IgD-negative memory B cell (primary cell): ENCODE measurements at regions not wholly inside any gene's neighbourhood (a gene's known extent, or its start where the extent isn't known, plus 50 kb on each side); places are given as distances from the start of the nearest gene placed in this dataset.
"Not testable (repeated sequence)": the region's sequence is repeated elsewhere in the genome, so short reads cannot be mapped to it uniquely, and the experiment has no call there.

Experiments used
- H3K27ac Mint-ChIP-seq, 3 donors: one replicate each; pipeline ENCODE4 v1.8.0; 2020 to 2022; ENCODE audit warnings: mild to moderate bottlenecking in 3 of 3, mixed read lengths in 3 of 3, moderate library complexity in 1 of 3
- H3K27me3 Mint-ChIP-seq: one replicate; pipeline ENCODE4 v1.8.0; 2021; ENCODE audit warnings: mixed read lengths
- H3K36me3 Mint-ChIP-seq: one replicate; pipeline ENCODE4 v1.8.0; 2020; ENCODE audit warnings: mild to moderate bottlenecking, mixed read lengths
- H3K4me1 Mint-ChIP-seq, 3 donors: one replicate each; pipeline ENCODE4 v1.8.0; 2020 to 2022; ENCODE audit warnings: mixed read lengths in 3 of 3, mild to moderate bottlenecking in 1 of 3
- H3K4me3 Mint-ChIP-seq, 4 donors: one replicate each; pipeline ENCODE4 v1.8.0; 2020 to 2022; ENCODE audit warnings: mild to moderate bottlenecking in 4 of 4, mixed read lengths in 4 of 4, moderate library complexity in 3 of 4
- H3K9me3 Mint-ChIP-seq, 3 donors: one replicate each; pipeline ENCODE4 v1.8.0; 2020 to 2021; ENCODE audit warnings: mixed read lengths in 3 of 3, mild to moderate bottlenecking in 1 of 3

DNA sequence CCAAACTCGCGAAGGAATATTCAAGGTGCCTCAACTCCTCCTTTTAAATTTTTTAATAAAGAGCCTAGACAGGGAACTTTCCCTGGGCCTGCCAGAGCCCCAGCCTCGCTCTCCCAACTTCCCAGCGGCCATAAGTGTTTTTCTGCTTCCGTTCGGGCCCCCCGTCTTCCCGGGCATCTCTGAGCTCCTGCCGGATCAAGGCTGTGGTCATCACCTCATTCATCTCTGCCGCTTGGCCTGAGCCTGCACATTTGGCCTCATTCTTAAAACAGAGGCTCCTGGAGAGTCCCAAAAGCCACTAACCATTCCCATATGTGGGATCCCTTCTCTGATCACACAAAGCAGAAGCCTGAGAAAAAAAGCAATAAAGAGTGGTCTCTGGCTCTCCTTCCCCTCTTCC, 969.1 kb upstream of the DEFB115 start:
- peak overlapping the region in 1 of 3 donors; percentile 94 for H3K27ac Mint-ChIP-seq
- H3K4me3 Mint-ChIP-seq: peak overlapping the region in 2 of 4 donors; percentile 34 to 54
- H3K4me1 Mint-ChIP-seq: peaks cover 0 to 15% (median 10%) of the 10 kb centered on the region in 3 donors
- peaks cover 2 to 8% (median 2%) of the 10 kb centered on the region in 3 donors for H3K9me3 Mint-ChIP-seq
- no peaks in the 10 kb centered on the region for H3K36me3 Mint-ChIP-seq
- no peaks in the 10 kb centered on the region for H3K27me3 Mint-ChIP-seq

GRCh38 chr20:30289049-30289448, 968.4 kb upstream of the DEFB115 start:
- not testable (repeated sequence) for H3K9me3 Mint-ChIP-seq, H3K27me3 Mint-ChIP-seq, H3K36me3 Mint-ChIP-seq
- Mint-ChIP-seq H3K4me3 (peak overlapping the region in 3 of 4 donors; percentile 88 to 94 (median 93)), H3K27ac (peak overlapping the region in 2 of 3 donors; percentile 44 to 94), H3K4me1 (peaks cover 0 to 15% (median 6%) of the 10 kb centered on the region in 3 donors)

- H3K9me3 Mint-ChIP-seq, H3K27me3 Mint-ChIP-seq, H3K36me3 Mint-ChIP-seq: not testable (repeated sequence)
- Mint-ChIP-seq H3K4me3 (peak overlapping the region; percentile 25 to 94 (median 90)), H3K4me1 (peaks cover 0 to 15% (median 6%) of the 10 kb centered on the region in 3 donors), H3K27ac (peak overlapping the region in 2 of 3 donors; percentile 44 to 94)
Observed at GRCh38 chr20:30289711-30290141, 967.7 kb upstream of the DEFB115 start.

- H3K36me3 Mint-ChIP-seq, H3K27me3 Mint-ChIP-seq: not testable (repeated sequence)
- Mint-ChIP-seq H3K9me3 (peaks cover 2 to 12% (median 2%) of the 10 kb centered on the region in 3 donors), H3K4me1 (peaks cover 0 to 15% (median 6%) of the 10 kb centered on the region in 3 donors), H3K27ac (peak overlapping the region in 2 of 3 donors; percentile 44 to 94), H3K4me3 (peak overlapping the region in 3 of 4 donors; percentile 88 to 94 (median 93))
Observed at GRCh38 chr20:30290361-30291063, 967.0 kb upstream of the DEFB115 start.

DNA sequence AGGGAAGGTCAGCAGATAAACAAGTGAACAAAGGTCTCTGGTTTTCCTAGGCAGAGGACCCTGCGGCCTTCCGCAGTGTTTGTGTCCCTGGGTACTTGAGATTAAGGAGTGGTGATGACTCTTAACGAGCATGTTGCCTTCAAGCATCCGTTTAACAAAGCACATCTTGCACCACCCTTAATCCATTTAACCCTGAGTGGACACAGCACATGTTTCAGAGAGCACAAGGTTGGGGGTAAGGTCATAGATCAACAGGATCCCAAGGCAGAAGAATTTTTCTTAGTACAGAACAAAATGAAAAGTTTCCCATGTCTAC, 966.4 kb upstream of the DEFB115 start:
- H3K27ac Mint-ChIP-seq: peak overlapping the region in 1 of 3 donors; percentile 94
- peak overlapping the region in 2 of 4 donors; percentile 85 to 88 for H3K4me3 Mint-ChIP-seq
- H3K27me3 Mint-ChIP-seq, H3K36me3 Mint-ChIP-seq, H3K9me3 Mint-ChIP-seq: not testable (repeated sequence)
- H3K4me1 Mint-ChIP-seq: peaks cover 0 to 15% (median 6%) of the 10 kb centered on the region in 3 donors

DNA sequence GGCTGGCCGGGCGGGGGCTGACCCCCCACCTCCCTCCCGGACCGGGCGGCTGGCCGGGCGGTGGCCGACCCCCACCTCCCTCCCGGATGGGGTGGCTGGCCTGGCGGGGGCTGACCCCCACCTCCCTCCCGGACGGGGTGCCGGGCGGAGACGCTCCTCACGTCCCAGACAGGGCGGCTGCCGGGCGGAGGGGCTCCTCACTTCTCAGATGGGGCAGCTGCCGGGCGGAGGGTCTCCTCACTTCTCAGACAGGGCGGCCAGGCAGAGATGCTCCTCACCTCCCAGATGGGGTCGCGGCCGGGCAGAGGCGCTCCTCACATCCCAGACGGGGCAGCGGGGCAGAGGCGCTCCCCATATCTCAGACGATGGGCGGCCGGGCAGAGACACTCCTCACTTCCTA, 965.8 kb upstream of the DEFB115 start:
- H3K36me3 Mint-ChIP-seq, H3K27me3 Mint-ChIP-seq, H3K27ac Mint-ChIP-seq, H3K4me3 Mint-ChIP-seq: not testable (repeated sequence)
- Mint-ChIP-seq H3K9me3 (peaks cover 2 to 13% (median 2%) of the 10 kb centered on the region in 3 donors), H3K4me1 (peaks cover 0 to 15% (median 6%) of the 10 kb centered on the region in 3 donors)

- not testable (repeated sequence) for H3K36me3 Mint-ChIP-seq, H3K4me3 Mint-ChIP-seq, H3K27ac Mint-ChIP-seq, H3K4me1 Mint-ChIP-seq
- peaks cover 10% of the 10 kb centered on the region for H3K27me3 Mint-ChIP-seq
- peaks cover 2 to 13% (median 2%) of the 10 kb centered on the region in 3 donors for H3K9me3 Mint-ChIP-seq
Observed at GRCh38 chr20:30295396-30295795, 962.1 kb upstream of the DEFB115 start.

DNA sequence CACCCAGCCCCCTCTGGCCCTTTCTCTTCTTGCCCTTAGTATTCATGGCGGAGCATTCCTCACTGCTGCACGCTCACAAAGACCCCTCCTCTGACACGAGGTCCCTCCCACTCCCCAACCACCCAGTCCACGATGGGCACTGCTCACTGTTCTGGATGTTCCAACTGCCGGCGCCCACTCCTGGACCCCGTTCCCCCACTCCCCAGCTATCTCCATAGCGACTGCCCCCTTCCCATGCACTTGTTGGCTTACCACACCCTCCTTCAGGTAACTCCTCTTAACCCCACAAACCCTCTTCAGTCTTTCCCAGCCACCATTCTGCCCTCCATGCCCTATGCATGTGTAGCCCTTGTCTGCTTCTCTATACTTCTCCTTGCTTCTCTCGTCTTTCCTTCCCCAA, 961.5 kb upstream of the DEFB115 start:
- Mint-ChIP-seq H3K27me3 (peaks cover 10% of the 10 kb centered on the region), H3K27ac (peak overlapping the region in 1 of 3 donors; percentile 47)
- H3K36me3 Mint-ChIP-seq, H3K4me1 Mint-ChIP-seq, H3K9me3 Mint-ChIP-seq, H3K4me3 Mint-ChIP-seq: not testable (repeated sequence)

DNA sequence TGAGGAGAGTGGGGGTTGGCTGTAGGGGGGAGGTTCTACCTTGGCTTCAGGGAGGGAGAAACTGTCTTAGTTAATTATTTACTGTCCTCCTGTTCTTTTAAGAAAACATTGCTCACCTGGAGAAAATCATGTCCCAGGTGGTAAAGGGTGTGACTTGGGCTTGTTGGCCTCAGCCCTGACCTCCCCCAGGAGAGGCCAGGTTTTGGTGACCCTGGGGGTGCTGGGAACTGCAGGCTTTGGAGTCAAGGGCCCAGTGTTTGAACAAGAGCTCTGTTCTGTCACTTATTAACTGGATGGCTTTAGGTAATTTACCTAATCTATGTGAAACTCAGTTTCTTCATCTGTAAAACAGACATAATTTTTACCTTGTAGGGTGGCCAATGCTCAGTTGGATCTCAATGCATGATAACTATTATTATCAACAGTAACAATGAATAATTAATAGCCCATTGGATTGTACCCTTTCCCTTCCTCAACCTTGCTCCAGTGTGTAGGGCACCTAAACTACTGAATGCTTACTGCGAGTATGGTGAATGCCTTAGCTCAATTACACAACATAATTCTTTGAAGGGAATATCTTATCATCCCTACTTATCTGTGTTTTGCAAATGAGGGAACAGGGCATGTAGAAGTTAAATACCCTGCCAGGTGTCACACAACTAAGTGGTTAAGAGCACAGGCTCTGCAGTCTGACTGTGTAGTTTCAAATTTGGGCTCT, 959.4 kb upstream of the DEFB115 start:
- not testable (repeated sequence) for H3K27ac Mint-ChIP-seq

GRCh38 chr20:30300220-30300642, 957.2 kb upstream of the DEFB115 start:
- not testable (repeated sequence) for H3K4me1 Mint-ChIP-seq, H3K9me3 Mint-ChIP-seq, H3K27ac Mint-ChIP-seq, H3K36me3 Mint-ChIP-seq, H3K27me3 Mint-ChIP-seq
- peak overlapping the region in 1 of 4 donors; percentile 89 for H3K4me3 Mint-ChIP-seq

More for the DNA sequence above, 959.4 kb upstream of the DEFB115 start:
- not testable (repeated sequence) for H3K4me1 Mint-ChIP-seq, H3K4me3 Mint-ChIP-seq, H3K9me3 Mint-ChIP-seq, H3K36me3 Mint-ChIP-seq
- peaks cover 10% of the 10 kb centered on the region for H3K27me3 Mint-ChIP-seq

GRCh38 chr20:30302786-30303185, 954.7 kb upstream of the DEFB115 start:
- not testable (repeated sequence) for H3K27me3 Mint-ChIP-seq, H3K27ac Mint-ChIP-seq, H3K4me1 Mint-ChIP-seq, H3K36me3 Mint-ChIP-seq, H3K4me3 Mint-ChIP-seq, H3K9me3 Mint-ChIP-seq

DNA sequence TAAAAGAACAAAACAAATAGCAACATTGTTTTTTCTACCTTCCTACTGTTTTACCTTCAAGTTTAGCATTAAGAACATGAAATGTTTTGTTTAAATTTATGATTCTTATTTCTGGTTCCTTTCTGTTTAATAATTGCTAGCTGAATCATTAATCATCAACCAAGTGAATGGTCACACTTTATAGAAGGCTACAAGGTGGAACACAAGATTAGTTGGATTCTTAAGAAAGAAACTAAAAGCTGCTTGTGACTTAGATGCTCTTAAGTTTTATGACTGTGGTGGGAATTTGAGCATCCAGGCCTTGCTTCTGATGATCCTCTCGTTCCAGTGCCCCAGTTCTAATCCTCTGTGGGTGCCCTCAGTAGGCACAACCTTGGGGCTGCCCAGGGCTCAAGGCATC, 947.5 kb upstream of the DEFB115 start:
- H3K27me3 Mint-ChIP-seq: not testable (repeated sequence)

GRCh38 chr20:30310385-30310784, 947.1 kb upstream of the DEFB115 start:
- not testable (repeated sequence) for H3K9me3 Mint-ChIP-seq, H3K27me3 Mint-ChIP-seq, H3K4me3 Mint-ChIP-seq, H3K4me1 Mint-ChIP-seq, H3K27ac Mint-ChIP-seq, H3K36me3 Mint-ChIP-seq

More for the DNA sequence above, 947.5 kb upstream of the DEFB115 start:
- H3K9me3 Mint-ChIP-seq, H3K27ac Mint-ChIP-seq, H3K4me1 Mint-ChIP-seq, H3K4me3 Mint-ChIP-seq, H3K36me3 Mint-ChIP-seq: not testable (repeated sequence)

DNA sequence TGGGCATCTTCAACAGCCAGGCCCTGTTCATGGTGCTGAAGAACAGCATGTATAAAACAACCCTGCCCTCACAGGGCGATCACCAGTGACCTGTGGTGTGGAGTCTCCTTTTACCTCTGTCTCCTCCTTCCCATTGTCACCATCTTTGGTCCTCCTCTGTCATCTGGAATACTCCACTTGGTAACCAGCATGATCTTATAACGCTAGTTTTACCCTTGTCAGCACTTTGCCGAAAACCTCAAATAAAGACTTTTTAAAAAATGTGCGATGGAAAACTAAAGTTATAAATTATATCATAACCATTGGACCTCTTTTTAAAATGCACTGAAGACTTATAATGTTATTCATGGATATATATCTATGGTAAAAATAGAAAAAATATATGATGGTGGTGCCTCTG, 945.2 kb upstream of the DEFB115 start:
- H3K27ac Mint-ChIP-seq, H3K27me3 Mint-ChIP-seq, H3K9me3 Mint-ChIP-seq, H3K4me1 Mint-ChIP-seq, H3K36me3 Mint-ChIP-seq, H3K4me3 Mint-ChIP-seq: not testable (repeated sequence)

DNA sequence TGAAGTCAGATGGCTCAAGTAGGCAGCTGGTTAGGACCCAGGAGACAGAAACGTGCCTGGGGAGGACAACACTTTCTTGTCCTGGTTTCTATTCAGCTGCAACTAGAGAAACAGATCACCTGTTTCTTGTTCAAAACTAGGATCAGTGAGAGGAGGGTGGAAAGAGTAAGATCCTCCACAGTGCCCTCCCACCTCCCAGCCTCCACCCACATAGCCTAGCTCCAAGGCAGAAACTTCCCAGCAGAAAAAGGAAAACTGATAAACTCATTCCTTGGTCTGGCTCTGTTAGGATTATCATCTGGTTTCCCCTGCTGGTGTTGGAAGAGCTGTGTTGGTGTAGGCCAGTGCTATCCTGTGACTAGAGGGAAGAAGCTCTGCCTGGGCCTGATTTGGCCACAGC, 943.8 kb upstream of the DEFB115 start:
- not testable (repeated sequence) for H3K27me3 Mint-ChIP-seq, H3K9me3 Mint-ChIP-seq, H3K4me1 Mint-ChIP-seq, H3K27ac Mint-ChIP-seq, H3K36me3 Mint-ChIP-seq
- H3K4me3 Mint-ChIP-seq: peak overlapping the region in 1 of 4 donors; percentile 66

- not testable (repeated sequence) for H3K4me3 Mint-ChIP-seq, H3K27me3 Mint-ChIP-seq
Observed at GRCh38 chr20:30316063-30316462, 941.4 kb upstream of the DEFB115 start.

More at GRCh38 chr20:30316063-30316462, 941.4 kb upstream of the DEFB115 start:
- H3K9me3 Mint-ChIP-seq, H3K4me1 Mint-ChIP-seq, H3K27ac Mint-ChIP-seq, H3K36me3 Mint-ChIP-seq: not testable (repeated sequence)
